Endometrium (tissue), 2 donors: ENCODE measurements at regions not wholly inside any gene's neighbourhood (a gene's known extent, or its start where the extent isn't known, plus 50 kb on each side); places are given as distances from the start of the nearest gene placed in this dataset.
A peak's percentile ranks its signal among the peaks of the same experiment; 100 is the strongest.

ENCODE experiments used
- FAIRE-seq: peaks from 2 replicates; lab custom pipeline; 2012; peaks lifted over from hg19 to GRCh38; lab: Jason Lieb, UNC
- donor health status: control.
- donor health status: control.

DNA sequence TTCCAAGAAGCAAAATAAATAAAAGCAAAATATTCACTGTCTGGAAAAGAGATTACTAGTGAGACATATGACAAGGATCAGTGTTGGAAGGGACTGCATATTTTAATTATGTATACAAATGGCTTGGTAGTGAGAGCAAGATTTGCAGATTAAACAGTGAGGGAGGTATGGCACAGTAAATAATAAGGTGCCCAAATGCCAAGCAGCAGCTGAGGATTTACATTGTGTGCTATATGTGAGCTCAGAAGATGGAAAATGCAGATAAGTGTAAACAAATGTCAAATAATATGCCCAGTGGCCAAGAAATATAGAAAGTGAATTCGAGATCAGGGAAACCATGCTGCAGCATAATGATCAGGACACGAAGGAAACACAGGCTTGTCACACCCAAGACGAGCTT, 173.8 kb upstream of the NRSN1 start:
- FAIRE-seq: no peak

DNA sequence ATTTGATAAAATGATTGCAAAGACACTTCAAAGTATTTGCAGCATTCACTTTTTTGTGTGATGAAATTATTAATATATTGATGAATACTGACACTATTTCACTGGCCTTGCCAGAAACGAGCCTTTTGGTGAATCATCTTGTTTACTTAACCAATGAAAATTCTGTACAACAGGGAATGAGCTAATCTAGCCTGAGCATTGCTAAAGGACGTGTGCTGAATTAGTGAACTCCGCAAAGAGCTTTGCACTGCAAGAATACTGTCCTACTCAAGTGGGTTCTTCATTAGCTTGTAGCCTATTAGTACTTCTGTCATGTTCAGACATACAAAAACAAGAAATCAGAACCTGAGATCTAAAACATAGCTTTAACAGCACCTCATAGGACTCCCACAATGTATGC, 172.0 kb upstream of the NRSN1 start:
- FAIRE-seq: no peak

GRCh38 chr6:23957017-23957416, 169.0 kb upstream of the NRSN1 start:
- no peak for FAIRE-seq

GRCh38 chr6:23964865-23965264, 161.2 kb upstream of the NRSN1 start:
- no peak for FAIRE-seq

- no peak for FAIRE-seq
Observed at GRCh38 chr6:23969344-23969743, 156.7 kb upstream of the NRSN1 start.

DNA sequence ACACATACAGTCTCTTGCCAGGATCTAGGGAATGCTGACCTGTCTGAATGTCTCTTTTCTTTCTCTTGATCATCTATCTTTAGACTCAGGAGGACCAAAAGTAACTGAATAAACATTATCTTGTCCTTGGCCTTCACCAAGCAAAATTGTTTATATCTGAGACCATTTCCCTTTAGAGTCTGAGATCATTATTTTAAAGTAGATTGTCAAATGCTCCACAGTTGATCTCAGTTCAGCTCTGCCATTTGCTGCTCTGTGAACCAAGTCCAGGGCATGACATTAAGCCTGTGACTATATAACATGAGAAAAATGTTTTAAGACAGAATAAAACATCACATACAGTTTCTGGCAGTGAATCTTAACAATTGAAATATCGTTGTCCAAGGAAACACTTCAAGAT, 148.3 kb upstream of the NRSN1 start:
- no peak for FAIRE-seq

- no peak for FAIRE-seq
Observed at GRCh38 chr6:23980965-23981364, 145.1 kb upstream of the NRSN1 start.

DNA sequence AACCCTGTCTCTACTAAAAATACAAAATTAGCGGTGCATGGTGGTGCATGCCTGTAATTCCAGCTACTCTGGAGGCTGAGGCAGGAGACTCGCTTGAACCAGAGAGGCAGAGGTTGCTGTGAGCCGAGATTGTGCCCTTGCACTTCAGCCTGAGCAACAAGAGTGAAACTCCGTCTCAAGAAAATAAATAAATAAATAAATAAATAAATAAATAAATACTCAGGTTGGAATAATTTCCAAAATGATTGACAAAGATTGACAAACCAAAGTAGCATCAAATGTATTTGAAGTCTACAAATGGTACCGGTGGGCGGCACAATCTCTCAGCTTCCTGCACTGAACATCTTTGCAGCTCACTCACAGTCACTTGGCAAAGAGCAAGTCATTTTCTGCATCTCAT, 144.1 kb upstream of the NRSN1 start:
- no peak for FAIRE-seq

- no peak for FAIRE-seq
Observed at GRCh38 chr6:23983735-23984134, 142.3 kb upstream of the NRSN1 start.

DNA sequence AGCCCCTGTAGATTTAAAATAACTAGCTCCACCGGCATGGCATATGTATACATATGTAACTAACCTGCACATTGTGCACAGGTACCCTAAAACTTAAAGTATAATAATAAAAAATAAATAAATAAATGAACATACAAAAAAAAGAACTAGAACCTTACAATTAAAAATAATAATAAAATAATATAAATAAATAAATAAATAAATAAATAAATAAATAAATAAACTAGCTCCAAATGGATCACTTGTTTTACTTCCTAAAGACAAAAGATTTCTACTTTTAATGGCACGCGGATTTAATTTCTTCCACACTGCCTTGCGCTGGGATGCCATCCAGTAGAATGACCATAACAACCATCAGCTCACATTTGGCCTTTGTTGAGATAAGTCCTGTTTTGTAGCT, 141.0 kb upstream of the NRSN1 start:
- no peak for FAIRE-seq

GRCh38 chr6:23989885-23990533, 136.0 kb upstream of the NRSN1 start:
- no peak for FAIRE-seq

DNA sequence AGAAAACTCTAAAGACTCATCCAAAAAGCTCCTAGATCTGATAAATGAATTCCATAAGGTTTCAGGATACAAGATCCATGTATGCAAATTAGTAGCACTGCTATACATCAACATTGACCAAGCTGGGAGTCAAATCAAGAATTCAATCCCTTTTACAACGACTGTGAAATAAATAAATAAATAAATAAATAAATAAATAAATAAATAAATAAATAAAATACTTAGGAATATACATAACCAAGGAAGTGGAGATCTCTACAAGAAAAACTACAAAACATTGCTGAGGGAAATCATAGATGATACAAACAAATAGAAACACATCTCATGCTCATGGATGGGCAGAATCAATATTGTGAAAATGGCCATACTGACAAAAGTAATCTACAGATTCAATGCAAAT, 132.0 kb upstream of the NRSN1 start:
- no peak for FAIRE-seq

- no peak for FAIRE-seq
Observed at GRCh38 chr6:24004062-24004461, 122.0 kb upstream of the NRSN1 start.

DNA sequence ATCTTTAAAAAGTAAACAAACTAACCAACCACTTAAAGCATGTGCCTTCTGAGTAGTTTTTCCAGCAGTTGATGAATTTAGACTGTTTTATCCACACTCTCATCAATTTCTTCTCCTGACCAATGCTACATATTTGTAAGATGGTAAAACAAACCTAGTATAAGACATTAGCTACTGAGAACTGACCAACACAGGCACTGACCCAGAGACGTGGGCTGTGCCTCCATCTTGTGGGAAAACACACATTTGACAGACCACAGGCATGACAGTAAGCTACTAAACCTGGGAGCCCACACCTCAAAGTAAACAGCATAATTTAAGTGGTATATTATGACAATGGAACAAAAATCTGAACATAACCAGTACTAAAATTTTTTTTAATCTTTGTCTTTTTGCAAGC, 121.4 kb upstream of the NRSN1 start:
- no peak for FAIRE-seq

GRCh38 chr6:24006254-24006653, 119.8 kb upstream of the NRSN1 start:
- no peak for FAIRE-seq

DNA sequence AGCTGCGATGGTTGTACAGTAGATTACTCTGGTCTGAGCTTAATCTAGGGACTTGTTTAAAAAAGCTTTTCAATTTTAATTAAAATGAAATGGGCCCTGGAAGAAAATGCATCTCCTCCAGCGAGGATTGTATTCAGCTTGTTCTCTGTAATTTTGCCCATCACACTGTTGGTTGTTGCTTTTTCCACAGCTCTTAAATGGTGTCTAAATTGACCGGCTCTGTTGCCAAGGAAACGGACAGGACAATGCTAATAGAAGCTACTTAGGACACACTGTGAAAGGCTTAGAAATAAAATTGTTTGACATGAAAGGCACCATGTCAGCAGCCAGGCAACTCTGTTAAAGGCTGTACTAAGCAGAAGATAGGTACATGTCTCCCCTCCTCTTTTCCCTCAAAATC, 116.7 kb upstream of the NRSN1 start:
- no peak for FAIRE-seq

- no peak for FAIRE-seq
Observed at GRCh38 chr6:24010133-24010532, 115.9 kb upstream of the NRSN1 start.

DNA sequence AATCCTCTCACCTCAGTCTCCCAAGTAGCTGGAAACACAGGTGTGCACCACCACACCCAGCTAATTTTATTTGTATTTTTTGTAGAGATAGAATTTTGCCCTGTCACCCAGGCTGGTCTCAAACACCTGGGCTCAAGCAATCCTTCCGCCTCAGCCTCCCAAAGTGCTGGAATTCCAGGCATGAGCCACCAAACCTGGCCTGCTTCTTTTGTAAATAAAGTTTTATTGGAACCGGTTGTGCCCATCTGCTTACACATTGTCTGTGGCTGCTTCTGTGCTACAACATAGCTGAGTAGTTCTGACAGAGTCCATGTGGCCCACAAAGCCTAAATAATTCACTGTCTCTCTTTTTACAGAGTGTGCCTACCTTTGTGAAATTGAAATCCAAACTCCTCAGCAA, 109.7 kb upstream of the NRSN1 start:
- no peak for FAIRE-seq

DNA sequence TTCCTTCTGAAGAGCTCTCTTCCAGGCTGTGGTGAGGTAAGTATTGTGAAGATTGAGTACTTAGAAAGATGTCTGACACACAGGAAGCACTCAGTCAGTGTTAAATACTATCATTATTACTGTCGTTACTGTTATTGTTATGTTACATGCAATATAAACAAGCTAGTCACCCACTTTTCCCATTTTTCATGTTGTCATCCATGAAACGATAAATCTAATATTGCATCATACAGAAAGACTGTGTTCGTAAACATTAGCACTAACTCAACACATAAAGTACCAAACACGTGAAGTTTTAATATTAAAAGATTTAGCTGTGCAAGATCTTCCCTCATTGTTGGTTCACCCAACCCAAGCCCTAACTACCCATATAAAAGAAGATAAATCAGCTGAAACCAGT, 109.2 kb upstream of the NRSN1 start:
- no peak for FAIRE-seq

DNA sequence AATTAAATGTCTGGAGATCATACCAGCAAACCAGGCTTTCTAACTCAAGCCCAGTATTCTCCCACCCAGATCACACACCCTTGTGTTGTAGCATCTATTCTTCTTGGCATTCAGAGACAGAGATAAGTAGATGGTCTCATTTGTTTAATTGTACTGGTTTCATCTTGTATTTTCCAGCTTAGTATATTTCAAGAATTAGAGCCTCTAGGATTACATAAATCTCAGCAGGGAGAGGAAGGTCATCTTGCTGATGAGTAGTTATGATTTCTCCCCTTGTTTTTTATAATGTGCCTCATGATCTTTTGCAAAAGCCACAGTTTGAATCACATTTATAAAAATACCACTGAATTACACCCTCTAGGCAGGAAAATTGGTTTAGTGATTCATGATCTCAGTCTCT, 106.6 kb upstream of the NRSN1 start:
- no peak for FAIRE-seq

GRCh38 chr6:24019830-24020229, 106.2 kb upstream of the NRSN1 start:
- no peak for FAIRE-seq

DNA sequence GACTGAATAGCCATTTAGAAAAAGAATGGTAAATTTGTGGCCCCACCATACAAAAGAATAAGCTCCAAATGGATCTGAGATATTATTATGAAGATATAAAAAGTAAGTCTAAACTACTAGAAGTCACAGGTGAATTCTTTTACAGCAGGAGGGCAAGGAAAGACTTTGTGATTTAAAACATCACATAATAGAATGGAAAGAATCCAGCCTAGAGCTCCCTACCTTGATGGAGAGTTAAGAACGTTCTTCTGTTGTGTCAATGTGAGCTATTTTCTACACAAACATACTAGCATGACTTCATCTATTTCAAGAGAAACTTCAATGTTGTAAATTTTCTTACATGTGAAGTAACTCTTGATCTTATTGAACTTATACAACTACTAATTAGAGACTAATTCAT, 100.0 kb upstream of the NRSN1 start:
- no peak for FAIRE-seq

DNA sequence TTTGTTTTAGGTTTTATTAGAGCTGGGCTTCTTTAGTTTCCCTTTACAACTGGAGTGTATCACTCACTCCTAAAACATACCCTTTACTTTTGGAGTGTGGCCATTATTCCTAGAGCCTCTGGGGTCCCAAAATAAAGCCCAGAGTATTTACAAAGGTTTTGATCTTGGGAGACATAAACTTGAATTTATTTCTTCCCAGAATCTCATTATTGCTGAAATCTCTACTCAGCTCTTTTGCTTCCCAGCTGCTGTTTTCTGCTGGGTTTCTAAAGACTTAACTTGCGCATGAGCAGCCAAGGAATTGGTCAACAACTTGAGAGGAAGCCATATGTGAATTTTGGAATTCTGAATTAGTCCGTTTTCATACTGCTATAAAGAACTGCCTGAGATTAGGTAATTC, 94.5 kb upstream of the NRSN1 start:
- peak; percentile 91 for FAIRE-seq

DNA sequence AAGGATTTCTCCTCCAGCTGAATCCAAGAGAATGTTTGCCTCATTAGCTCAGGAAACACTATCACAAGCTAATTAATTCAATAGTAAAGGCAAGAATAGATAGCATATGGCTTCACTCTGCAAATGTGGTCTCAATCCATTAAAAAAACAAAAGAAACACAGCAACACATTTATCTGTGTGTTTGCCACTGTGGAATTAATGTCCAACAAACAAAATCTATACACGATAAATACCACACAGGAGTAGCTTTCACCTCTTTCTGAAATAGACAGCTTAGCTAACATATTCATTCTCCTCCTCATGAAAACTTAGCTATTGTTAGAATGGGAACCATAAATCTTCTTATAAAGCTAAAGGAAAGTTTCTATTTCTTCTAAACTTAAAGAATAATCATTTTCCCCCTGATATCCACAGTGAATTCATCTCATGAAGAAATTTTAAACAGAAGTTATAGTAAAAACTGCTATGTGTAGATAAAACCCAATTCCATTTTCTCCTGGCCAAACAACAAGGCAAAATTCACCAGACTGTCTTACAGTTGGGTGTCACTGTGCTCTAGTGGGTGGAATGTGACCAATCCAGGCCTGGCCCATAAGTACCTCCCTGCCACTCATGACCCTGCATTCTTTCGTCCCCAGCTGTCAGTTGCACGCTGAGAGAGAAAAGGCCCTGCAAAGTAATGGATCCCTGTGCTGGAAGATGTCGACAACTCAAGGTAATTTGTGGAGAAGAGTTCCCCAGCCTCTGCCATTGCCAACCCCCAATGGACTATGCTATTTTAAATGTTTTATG, 92.9 kb upstream of the NRSN1 start:
- no peak for FAIRE-seq
